Gastrocnemius medialis (tissue), 4 donors: ENCODE measurements at regions not wholly inside any gene's neighbourhood (a gene's known extent, or its start where the extent isn't known, plus 50 kb on each side); places are given as distances from the start of the nearest gene placed in this dataset.

Experiments used
- ATAC-seq, 2 donors: fragments of 150-250 bp; one replicate each; pipeline ENCODE4 v1.9.1; 2016
- DNase-seq, 2 donors: peaks; one replicate each; pipeline ENCODE4 v3.0.0-alpha.2; 2019
- H3K27ac ChIP-seq, 4 donors: fragments of 200-600 bp; sonication (generic); 1 replicate in 1 of 4; 2 replicates in 3 of 4; pipeline ENCODE4 v1.5.1; 2016 to 2018; ENCODE audit warnings: mild to moderate bottlenecking in 2 of 4, moderate library complexity in 1 of 4
- H3K27me3 ChIP-seq, 3 donors: fragments of 200-600 bp; sonication (generic) in 2 of 3; 1 replicate in 1 of 3; 2 replicates in 2 of 3; pipeline versions ENCODE4 v1.5.1 to v1.6.0; 2016 to 2019; ENCODE audit warnings: mild to moderate bottlenecking in 1 of 3, moderate library complexity in 1 of 3
- H3K36me3 ChIP-seq, 2 donors: fragments of 200-600 bp; sonication (generic) in 1 of 2; one replicate each; pipeline ENCODE4 v1.5.1; 2017 to 2018
- H3K4me1 ChIP-seq, 2 donors: fragments of 200-600 bp; sonication (generic) in 1 of 2; one replicate each; pipeline ENCODE4 v1.5.1; 2016 to 2017; ENCODE audit warnings: mild to moderate bottlenecking in 2 of 2
- H3K4me3 ChIP-seq, 4 donors: fragments of 200-600 bp; sonication (generic) in 3 of 4; 1 replicate in 1 of 4; 2 replicates in 3 of 4; pipeline ENCODE4 v1.5.1; 2016 to 2019; ENCODE audit warnings: mild to moderate bottlenecking in 2 of 4
- H3K9me3 ChIP-seq, 3 donors: fragments of 200-600 bp; sonication (generic) in 2 of 3; 1 replicate in 1 of 3; 2 replicates in 2 of 3; pipeline ENCODE4 v1.5.1; 2016 to 2019
- POLR2A ChIP-seq, 2 donors: fragments of 450-650 bp; IDR thresholded peaks; one replicate each; pipeline ENCODE4 v1.6.1; 2017; ENCODE audit warnings: antibody characterized with exemption in 2 of 2, mild to moderate bottlenecking in 2 of 2, moderate library complexity in 2 of 2
- in situ Hi-C, 4 donors: fragments of 200-750 bp; cut with MboI; loops; one replicate each; pipeline versions ENCODE4 v1.15.0 to v1.8.0; 2017; ENCODE audit warnings: low sequenced_read_pairs in 4 of 4
- intact Hi-C: fragments of 100-400 bp; cut with DNase I; formaldehyde crosslinking; loops from one replicate; pipeline ENCODE4 v1.15.1; 2023; ENCODE audit warnings: low total_unique reads
- TF ChIP-seq, protein P1 (sequence below), 5 experiments: fragments of 450-650 bp in 3 of 5; fragments of 200-600 bp in 2 of 5; sonication (generic) in 2 of 5; IDR thresholded peaks in 4 of 5; conservative IDR thresholded peaks in 1 of 5; 1 replicate in 4 of 5; 2 replicates in 1 of 5; pipeline ENCODE4 v1.5.1; 2016 to 2019; ENCODE audit warnings: antibody characterized with exemption in 5 of 5, mild to moderate bottlenecking in 3 of 5, moderate library complexity in 3 of 5

DNA sequence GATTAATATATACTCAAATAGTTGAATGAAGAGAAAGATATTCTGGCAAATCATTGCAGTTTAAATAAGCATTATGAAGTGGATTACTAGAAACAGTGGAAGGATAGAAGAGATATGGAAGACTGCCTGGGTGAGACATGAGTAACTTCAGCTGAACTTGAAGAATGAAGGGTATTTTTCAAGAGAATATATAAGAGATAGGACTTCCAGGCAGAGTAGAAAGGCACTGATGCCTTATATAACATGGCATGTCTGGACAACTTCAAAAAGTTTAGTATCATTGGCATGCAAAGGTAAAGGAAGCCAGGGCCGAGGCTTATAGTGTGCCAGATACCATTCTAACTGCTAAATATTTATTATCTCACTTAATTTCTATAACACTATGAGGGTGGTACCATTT is 126.5 kb upstream of the SLC7A14 start:
- no peak overlapping the region for H3K4me3 ChIP-seq
- DNase-seq (no peak), ATAC-seq (no peak)
- H3K27ac ChIP-seq: no peak overlapping the region
- in situ Hi-C loops: no loop called here
- H3K36me3 ChIP-seq: no peaks in the 10 kb centered on the region
- no peaks in the 10 kb centered on the region for H3K4me1 ChIP-seq
- no peaks in the 10 kb centered on the region for H3K9me3 ChIP-seq
- TF ChIP-seq, protein P1, sequence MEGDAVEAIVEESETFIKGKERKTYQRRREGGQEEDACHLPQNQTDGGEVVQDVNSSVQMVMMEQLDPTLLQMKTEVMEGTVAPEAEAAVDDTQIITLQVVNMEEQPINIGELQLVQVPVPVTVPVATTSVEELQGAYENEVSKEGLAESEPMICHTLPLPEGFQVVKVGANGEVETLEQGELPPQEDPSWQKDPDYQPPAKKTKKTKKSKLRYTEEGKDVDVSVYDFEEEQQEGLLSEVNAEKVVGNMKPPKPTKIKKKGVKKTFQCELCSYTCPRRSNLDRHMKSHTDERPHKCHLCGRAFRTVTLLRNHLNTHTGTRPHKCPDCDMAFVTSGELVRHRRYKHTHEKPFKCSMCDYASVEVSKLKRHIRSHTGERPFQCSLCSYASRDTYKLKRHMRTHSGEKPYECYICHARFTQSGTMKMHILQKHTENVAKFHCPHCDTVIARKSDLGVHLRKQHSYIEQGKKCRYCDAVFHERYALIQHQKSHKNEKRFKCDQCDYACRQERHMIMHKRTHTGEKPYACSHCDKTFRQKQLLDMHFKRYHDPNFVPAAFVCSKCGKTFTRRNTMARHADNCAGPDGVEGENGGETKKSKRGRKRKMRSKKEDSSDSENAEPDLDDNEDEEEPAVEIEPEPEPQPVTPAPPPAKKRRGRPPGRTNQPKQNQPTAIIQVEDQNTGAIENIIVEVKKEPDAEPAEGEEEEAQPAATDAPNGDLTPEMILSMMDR (IDR thresholded peaks at IDR 0.05 in 4 of 5, conservative IDR thresholded peaks at IDR 0.05 in 1 of 5): no peak
- no peak for TF ChIP-seq POLR2A (IDR thresholded peaks at IDR 0.05)
- no peaks in the 10 kb centered on the region for H3K27me3 ChIP-seq
- intact Hi-C loops: no loop called here

DNA sequence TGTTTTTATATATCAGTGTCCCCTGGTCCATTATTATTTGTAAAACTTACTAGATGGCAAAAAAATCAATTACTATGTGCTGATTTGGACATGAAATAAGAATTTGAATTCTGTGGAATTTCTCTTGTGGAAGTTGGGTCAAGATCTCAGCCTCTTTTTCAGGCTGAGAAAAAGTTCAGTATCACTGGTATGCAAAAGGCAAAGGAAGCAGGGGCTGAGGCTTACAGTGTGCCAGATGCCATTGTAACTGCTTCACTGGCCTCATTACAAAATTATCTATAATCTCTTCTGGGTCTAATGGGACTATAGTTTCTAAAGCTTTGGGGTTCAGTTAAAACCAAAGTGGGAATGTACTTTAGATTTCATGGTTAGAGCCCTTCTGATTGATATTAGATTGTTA is 125.9 kb upstream of the SLC7A14 start:
- no peaks in the 10 kb centered on the region for H3K36me3 ChIP-seq
- H3K27me3 ChIP-seq: no peaks in the 10 kb centered on the region
- ATAC-seq (no peak), DNase-seq (no peak)
- in situ Hi-C loops: no loop called here
- no peaks in the 10 kb centered on the region for H3K4me1 ChIP-seq
- H3K9me3 ChIP-seq: no peaks in the 10 kb centered on the region
- no peak overlapping the region for H3K27ac ChIP-seq
- TF ChIP-seq POLR2A (IDR thresholded peaks at IDR 0.05): no peak
- TF ChIP-seq, protein P1 (IDR thresholded peaks at IDR 0.05 in 4 of 5, conservative IDR thresholded peaks at IDR 0.05 in 1 of 5): no peak
- H3K4me3 ChIP-seq: no peak overlapping the region
- intact Hi-C loops: no loop called here

DNA sequence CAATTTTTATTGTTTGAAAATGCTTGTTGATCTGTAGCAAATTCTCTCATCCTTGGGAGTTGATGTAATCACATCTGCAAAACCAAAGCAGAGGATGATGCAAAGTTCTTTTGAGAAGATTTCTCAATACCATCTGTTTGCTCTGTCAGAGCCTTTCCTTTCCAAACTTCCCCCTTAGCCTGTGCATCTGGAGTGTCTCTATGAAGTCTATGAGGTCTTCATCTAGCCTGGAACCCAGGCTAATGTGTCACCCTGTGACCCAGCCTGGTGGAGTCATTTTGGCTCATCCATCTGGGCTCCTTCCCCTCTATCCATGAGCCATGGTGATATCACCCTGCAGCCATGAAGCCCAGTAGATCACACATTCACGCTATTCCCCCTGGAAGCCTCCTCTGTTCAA is 123.2 kb upstream of the SLC7A14 start:
- Histone ChIP-seq H3K4me1 (no peaks in the 10 kb centered on the region), H3K4me3 (no peak overlapping the region), H3K27ac (no peak overlapping the region), H3K27me3 (no peaks in the 10 kb centered on the region), H3K36me3 (no peaks in the 10 kb centered on the region), H3K9me3 (no peaks in the 10 kb centered on the region)
- TF ChIP-seq, protein P1 (IDR thresholded peaks at IDR 0.05 in 4 of 5, conservative IDR thresholded peaks at IDR 0.05 in 1 of 5): no peak
- no peak for TF ChIP-seq POLR2A (IDR thresholded peaks at IDR 0.05)
- intact Hi-C loops: no loop called here
- DNase-seq (peak in 1 of 2 donors; percentile 46), ATAC-seq (peak; percentile 36 to 87)
- in situ Hi-C loops: no loop called here

DNA sequence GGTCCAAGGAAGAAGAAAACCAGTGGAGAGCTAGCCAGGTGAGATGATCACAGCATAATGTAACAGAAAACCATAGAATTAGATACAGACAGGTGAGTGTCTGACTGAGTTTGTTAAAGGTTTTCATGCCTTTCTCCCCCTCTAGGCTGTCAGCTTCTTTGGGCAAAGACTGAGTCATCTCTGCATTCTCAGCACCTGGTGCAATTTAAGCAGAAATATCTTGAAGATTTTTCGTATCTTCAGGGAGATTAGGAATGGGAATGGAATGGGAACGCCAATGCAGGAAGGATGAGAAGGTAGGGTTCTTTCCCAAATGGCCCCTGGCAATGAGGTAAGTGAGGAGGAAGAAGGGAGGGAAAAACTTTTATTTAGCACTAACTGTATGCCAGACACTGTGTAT is 122.0 kb upstream of the SLC7A14 start:
- TF ChIP-seq POLR2A (IDR thresholded peaks at IDR 0.05): no peak
- TF ChIP-seq, protein P1 (IDR thresholded peaks at IDR 0.05 in 4 of 5, conservative IDR thresholded peaks at IDR 0.05 in 1 of 5): no peak
- intact Hi-C loops (no loop called here), in situ Hi-C loops (no loop called here)
- DNase-seq: no peak
- Histone ChIP-seq H3K4me3 (no peak overlapping the region), H3K27ac (no peak overlapping the region), H3K36me3 (no peaks in the 10 kb centered on the region), H3K4me1 (no peaks in the 10 kb centered on the region), H3K27me3 (no peaks in the 10 kb centered on the region), H3K9me3 (no peaks in the 10 kb centered on the region)
- no peak for ATAC-seq

DNA sequence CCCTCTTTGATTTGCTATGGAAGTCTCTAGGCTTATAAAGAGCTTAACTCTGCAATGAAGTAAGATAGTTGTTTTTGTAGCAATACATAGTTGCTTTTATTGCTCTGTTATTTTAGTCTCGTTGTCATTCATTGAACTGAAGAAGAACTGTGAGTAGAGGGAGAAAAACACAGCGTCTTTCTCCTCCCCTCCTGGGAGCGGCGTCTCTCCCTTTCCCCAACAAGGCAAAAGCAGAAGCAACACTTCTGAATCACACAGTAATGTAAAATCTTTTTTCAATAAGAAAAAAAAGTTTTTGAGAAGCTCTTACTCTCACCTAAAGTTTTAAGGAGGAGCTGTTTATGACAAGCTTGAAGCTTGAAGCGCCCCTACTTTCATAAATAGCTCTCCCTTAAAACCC is 119.3 kb upstream of the SLC7A14 start:
- no peak for ATAC-seq
- Histone ChIP-seq H3K27ac (no peak overlapping the region), H3K4me1 (no peaks in the 10 kb centered on the region), H3K27me3 (no peaks in the 10 kb centered on the region), H3K36me3 (no peaks in the 10 kb centered on the region), H3K4me3 (no peak overlapping the region), H3K9me3 (no peaks in the 10 kb centered on the region)
- in situ Hi-C loops (no loop called here), intact Hi-C loops (no loop called here)
- no peak for DNase-seq
- TF ChIP-seq, protein P1 (IDR thresholded peaks at IDR 0.05 in 4 of 5, conservative IDR thresholded peaks at IDR 0.05 in 1 of 5): no peak
- TF ChIP-seq POLR2A (IDR thresholded peaks at IDR 0.05): no peak
